ENCODE measurements at regions not wholly inside any gene's neighbourhood (a gene's known extent, or its start where the extent isn't known, plus 50 kb on each side); places are given as distances from the start of the nearest gene placed in this dataset.

DNA sequence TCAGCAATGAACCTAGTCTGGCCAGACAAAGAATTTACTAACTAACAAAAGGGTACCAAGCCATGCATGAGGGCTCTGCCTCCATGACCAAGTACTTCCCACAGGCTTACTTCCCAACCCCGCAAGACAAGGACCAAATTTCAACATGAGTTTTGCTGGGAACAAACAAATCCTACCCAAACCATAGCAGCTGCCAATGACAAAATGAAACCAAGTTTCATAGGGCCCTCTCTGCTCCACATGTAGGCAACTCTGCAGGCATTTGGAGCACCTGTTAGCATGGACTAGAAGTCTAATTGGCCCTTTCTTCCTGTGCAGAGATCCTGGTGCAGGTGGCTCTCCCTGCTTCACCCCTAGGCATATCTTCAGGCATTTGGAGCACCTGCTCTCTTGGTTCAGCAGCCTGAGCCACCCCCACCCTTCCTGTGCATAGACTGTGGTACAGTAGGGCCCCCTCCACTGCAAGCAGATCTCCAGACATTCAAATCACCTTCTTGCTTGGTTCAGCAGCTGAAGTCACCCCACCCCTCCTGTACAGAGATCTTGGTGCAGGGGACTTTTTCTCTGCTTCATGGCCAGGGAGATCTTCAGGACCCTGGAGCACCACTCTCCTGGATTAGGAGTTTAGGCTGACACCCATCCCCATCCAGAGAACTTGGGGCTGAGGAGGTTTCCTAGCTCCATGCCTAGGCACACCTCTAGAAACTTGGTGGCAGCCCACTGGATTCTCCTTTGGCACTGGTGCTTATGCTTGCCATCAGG, 308.7 kb downstream of the RPAP3 start:
- Histone ChIP-seq H3K36me3 (no peaks in the 10 kb centered on the region), H3K27ac (no peak overlapping the region), H3K4me1 (ENCODE audit: insufficient read depth) (no peaks in the 10 kb centered on the region), H3K4me3 (no peak overlapping the region), H3K27me3 (no peaks in the 10 kb centered on the region), H3K9me3 (no peaks in the 10 kb centered on the region)
- intact Hi-C loops (cut with DNase I), result loop anchor here in 1 of 4 donors (10.0 kb wide), 1 partner anchor 362 kb away; no protein-coding TSS in a partner anchor
- TF ChIP-seq, protein P1, sequence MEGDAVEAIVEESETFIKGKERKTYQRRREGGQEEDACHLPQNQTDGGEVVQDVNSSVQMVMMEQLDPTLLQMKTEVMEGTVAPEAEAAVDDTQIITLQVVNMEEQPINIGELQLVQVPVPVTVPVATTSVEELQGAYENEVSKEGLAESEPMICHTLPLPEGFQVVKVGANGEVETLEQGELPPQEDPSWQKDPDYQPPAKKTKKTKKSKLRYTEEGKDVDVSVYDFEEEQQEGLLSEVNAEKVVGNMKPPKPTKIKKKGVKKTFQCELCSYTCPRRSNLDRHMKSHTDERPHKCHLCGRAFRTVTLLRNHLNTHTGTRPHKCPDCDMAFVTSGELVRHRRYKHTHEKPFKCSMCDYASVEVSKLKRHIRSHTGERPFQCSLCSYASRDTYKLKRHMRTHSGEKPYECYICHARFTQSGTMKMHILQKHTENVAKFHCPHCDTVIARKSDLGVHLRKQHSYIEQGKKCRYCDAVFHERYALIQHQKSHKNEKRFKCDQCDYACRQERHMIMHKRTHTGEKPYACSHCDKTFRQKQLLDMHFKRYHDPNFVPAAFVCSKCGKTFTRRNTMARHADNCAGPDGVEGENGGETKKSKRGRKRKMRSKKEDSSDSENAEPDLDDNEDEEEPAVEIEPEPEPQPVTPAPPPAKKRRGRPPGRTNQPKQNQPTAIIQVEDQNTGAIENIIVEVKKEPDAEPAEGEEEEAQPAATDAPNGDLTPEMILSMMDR (IDR thresholded peaks at IDR 0.05), result no peak
- TF ChIP-seq EP300 (IDR thresholded peaks at IDR 0.05), result no peak
- no peak for TF ChIP-seq POLR2A (IDR thresholded peaks at IDR 0.05)
- 98 to 100% (median 100%) methylated on average over 1 of the region's 1 CpG for WGBS, 3 donors
- no peak for DNase-seq

- no peaks in the 10 kb centered on the region for H3K4me1 ChIP-seq (ENCODE audit: insufficient read depth)
- H3K9me3 ChIP-seq, result no peaks in the 10 kb centered on the region
- H3K36me3 ChIP-seq, result no peaks in the 10 kb centered on the region
- H3K4me3 ChIP-seq, result no peak overlapping the region
- no peak overlapping the region for H3K27ac ChIP-seq
- TF ChIP-seq POLR2A (IDR thresholded peaks at IDR 0.05) (no peak), EP300 (IDR thresholded peaks at IDR 0.05) (no peak)
- TF ChIP-seq, protein P1 (IDR thresholded peaks at IDR 0.05), result no peak
- WGBS, 3 donors, result 69 to 73% (median 71%) methylated on average over 4 of the region's 4 CpGs
- no peak for DNase-seq
- intact Hi-C loops (cut with DNase I), result loop anchor here in 1 of 4 donors (10.0 kb wide), 1 partner anchor 359 kb away; no protein-coding TSS in a partner anchor
- H3K27me3 ChIP-seq, result no peaks in the 10 kb centered on the region
Measured at GRCh38 chr12:47394070-47394469, 311.8 kb downstream of the RPAP3 start.

- peak overlapping the region in 1 of 2 donors; percentile 28 for H3K27ac ChIP-seq
- no peak overlapping the region for H3K4me3 ChIP-seq
- H3K36me3 ChIP-seq, result no peaks in the 10 kb centered on the region
- TF ChIP-seq, protein P1 (IDR thresholded peaks at IDR 0.05), result no peak
- TF ChIP-seq EP300 (IDR thresholded peaks at IDR 0.05) (no peak), POLR2A (IDR thresholded peaks at IDR 0.05) (no peak)
- H3K27me3 ChIP-seq, result no peaks in the 10 kb centered on the region
- intact Hi-C loops (cut with DNase I), result loop anchor here in 1 of 4 donors (10.0 kb wide), 1 partner anchor 359 kb away; no protein-coding TSS in a partner anchor
- no peaks in the 10 kb centered on the region for H3K9me3 ChIP-seq
- no peaks in the 10 kb centered on the region for H3K4me1 ChIP-seq (ENCODE audit: insufficient read depth)
- WGBS, 3 donors, result 24 to 30% (median 29%) methylated on average over 4 of the region's 4 CpGs
- DNase-seq, result no peak
Measured at GRCh38 chr12:47393403-47393790, 312.4 kb downstream of the RPAP3 start.

DNA sequence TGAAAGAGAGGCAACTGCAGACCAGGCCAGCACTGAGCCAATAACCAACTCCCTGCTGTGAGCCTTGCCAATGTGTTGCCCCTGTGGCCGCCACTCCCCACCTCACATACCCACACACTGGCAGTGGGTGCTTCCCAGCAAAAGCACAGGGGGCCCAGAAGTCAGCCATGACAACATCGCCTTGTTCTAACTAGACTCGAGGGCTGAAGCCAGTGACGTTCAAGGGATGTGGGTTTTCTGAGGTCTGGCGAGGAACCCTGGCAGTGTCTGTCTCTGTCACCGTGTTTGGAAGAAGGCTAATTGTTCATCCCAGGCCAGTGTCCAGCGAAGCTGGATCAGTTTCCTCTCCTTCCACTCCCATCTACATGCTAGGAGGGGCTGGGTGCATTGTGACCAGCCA, 311.8 kb upstream of the AMIGO2 start:
- H3K27ac ChIP-seq, result no peak overlapping the region
- H3K9me3 ChIP-seq, result no peaks in the 10 kb centered on the region
- DNase-seq, result no peak
- no peak overlapping the region for H3K4me3 ChIP-seq
- WGBS, 3 donors, result 88 to 96% (median 95%) methylated on average over 7 of the region's 7 CpGs
- no peaks in the 10 kb centered on the region for H3K4me1 ChIP-seq (ENCODE audit: insufficient read depth)
- no peaks in the 10 kb centered on the region for H3K27me3 ChIP-seq
- intact Hi-C loops (cut with DNase I), result loop anchor here in 1 of 4 donors (10.0 kb wide), 1 partner anchor 357 kb away; no protein-coding TSS in a partner anchor
- no peaks in the 10 kb centered on the region for H3K36me3 ChIP-seq
- no peak for TF ChIP-seq POLR2A (IDR thresholded peaks at IDR 0.05)
- no peak for TF ChIP-seq EP300 (IDR thresholded peaks at IDR 0.05)
- TF ChIP-seq, protein P1 (IDR thresholded peaks at IDR 0.05), result no peak
